ENCODE measurements at regions not wholly inside any gene's neighbourhood (a gene's known extent, or its start where the extent isn't known, plus 50 kb on each side); places are given as distances from the start of the nearest gene placed in this dataset.

- Histone ChIP-seq H3K27ac (ENCODE audit: low read length, poor library complexity, severe bottlenecking) (no peak overlapping the region), H3K27me3 (ENCODE audit: control insufficient read depth in 1 of 2, insufficient read depth in 1 of 2, low read length in 2 of 2) (no peaks in the 10 kb centered on the region), H2BK120ac (ENCODE audit: low read depth, low read length) (no peak overlapping the region), H2AFZ (ENCODE audit: low read depth, low read length) (no peak overlapping the region), H3K9ac (ENCODE audit: low read length) (no peak overlapping the region), H3K4me3 (ENCODE audit: insufficient read depth in 1 of 2, low read depth in 1 of 2, low read length in 2 of 2) (no peak overlapping the region), H2BK12ac (ENCODE audit: low read length in 2 of 2) (no peak overlapping the region), H3K4ac (ENCODE audit: low read depth in 1 of 2, low read length in 2 of 2) (no peak overlapping the region), H3K14ac (ENCODE audit: low read length in 2 of 2) (no peak overlapping the region), H4K91ac (ENCODE audit: low read length) (no peak overlapping the region), H3K9me3 (ENCODE audit: control insufficient read depth, low read length) (no peaks in the 10 kb centered on the region), H4K8ac (ENCODE audit: low read length) (no peak overlapping the region), H3K18ac (ENCODE audit: low read depth in 1 of 2, low read length in 2 of 2) (no peak overlapping the region), H2AK5ac (ENCODE audit: low read length, severe bottlenecking) (no peak overlapping the region), H3K79me1 (replicated peaks; ENCODE audit: low read length, poor library complexity, severe bottlenecking) (no peaks in the 10 kb centered on the region), H3K4me2 (ENCODE audit: low read length, poor library complexity, severe bottlenecking) (no peak overlapping the region), H3K23ac (ENCODE audit: low read length in 2 of 2) (no peak overlapping the region), H2BK5ac (ENCODE audit: low read depth, low read length, poor library complexity, severe bottlenecking) (no peak overlapping the region), H2BK15ac (ENCODE audit: low read depth, poor library complexity, severe bottlenecking) (no peak overlapping the region), H3K4me1 (ENCODE audit: control insufficient read depth, insufficient read depth, low read depth, low read length) (no peaks in the 10 kb centered on the region), H3K36me3 (ENCODE audit: control insufficient read depth in 1 of 2, insufficient read depth in 2 of 2, low read depth in 1 of 2, low read length in 2 of 2) (no peaks in the 10 kb centered on the region)
- DNase-seq, result no peak
Measured at GRCh38 chr11:128105511-128105910, 481.8 kb downstream of the ETS1 start.

GRCh38 chr11:128103278-128103873, 484.0 kb downstream of the ETS1 start:
- no peaks in the 10 kb centered on the region for H3K79me1 ChIP-seq (replicated peaks; ENCODE audit: low read length, poor library complexity, severe bottlenecking)
- DNase-seq, result no peak
- H2BK15ac ChIP-seq (ENCODE audit: low read depth, poor library complexity, severe bottlenecking), result no peak overlapping the region
- 89% methylated on average over 4 of the region's 4 CpGs for WGBS
- H3K27me3 ChIP-seq (ENCODE audit: control insufficient read depth in 1 of 2, insufficient read depth in 1 of 2, low read length in 2 of 2), result no peaks in the 10 kb centered on the region
- no peak overlapping the region for H3K27ac ChIP-seq (ENCODE audit: low read length, poor library complexity, severe bottlenecking)
- H3K4me3 ChIP-seq (ENCODE audit: insufficient read depth in 1 of 2, low read depth in 1 of 2, low read length in 2 of 2), result no peak overlapping the region
- no peak overlapping the region for H4K8ac ChIP-seq (ENCODE audit: low read length)
- H3K4me2 ChIP-seq (ENCODE audit: low read length, poor library complexity, severe bottlenecking), result no peak overlapping the region
- no peak overlapping the region for H3K23ac ChIP-seq (ENCODE audit: low read length in 2 of 2)
- H3K9me3 ChIP-seq (ENCODE audit: control insufficient read depth, low read length), result no peaks in the 10 kb centered on the region
- H2AFZ ChIP-seq (ENCODE audit: low read depth, low read length), result no peak overlapping the region
- no peak overlapping the region for H4K91ac ChIP-seq (ENCODE audit: low read length)
- H3K14ac ChIP-seq (ENCODE audit: low read length in 2 of 2), result no peak overlapping the region
- H2BK12ac ChIP-seq (ENCODE audit: low read length in 2 of 2), result no peak overlapping the region
- no peaks in the 10 kb centered on the region for H3K36me3 ChIP-seq (ENCODE audit: control insufficient read depth in 1 of 2, insufficient read depth in 2 of 2, low read depth in 1 of 2, low read length in 2 of 2)
- no peak overlapping the region for H3K4ac ChIP-seq (ENCODE audit: low read depth in 1 of 2, low read length in 2 of 2)
- no peak overlapping the region for H2AK5ac ChIP-seq (ENCODE audit: low read length, severe bottlenecking)
- no peak overlapping the region for H3K18ac ChIP-seq (ENCODE audit: low read depth in 1 of 2, low read length in 2 of 2)
- H2BK120ac ChIP-seq (ENCODE audit: low read depth, low read length), result no peak overlapping the region
- no peaks in the 10 kb centered on the region for H3K4me1 ChIP-seq (ENCODE audit: control insufficient read depth, insufficient read depth, low read depth, low read length)
- H2BK5ac ChIP-seq (ENCODE audit: low read depth, low read length, poor library complexity, severe bottlenecking), result no peak overlapping the region
- H3K9ac ChIP-seq (ENCODE audit: low read length), result no peak overlapping the region

DNA sequence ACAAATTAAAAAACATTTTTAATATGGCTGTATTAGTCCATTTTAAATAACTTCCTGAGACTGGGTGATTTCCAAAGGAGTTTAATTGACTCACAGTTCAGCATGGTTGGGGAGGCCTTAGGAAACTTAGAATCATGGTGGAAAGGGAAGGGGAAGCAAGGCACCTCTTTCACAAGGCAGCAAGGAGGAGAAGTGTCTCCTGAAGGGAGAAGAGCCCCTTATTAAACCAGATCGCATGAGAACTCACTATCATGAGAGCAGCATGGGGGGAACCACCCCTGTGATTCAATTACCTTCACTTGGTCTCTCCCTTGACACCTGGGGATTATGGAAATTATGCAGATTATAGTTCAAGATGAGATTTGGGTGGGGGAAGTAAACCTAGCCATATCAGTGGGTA, 488.6 kb downstream of the ETS1 start:
- Histone ChIP-seq H3K14ac (ENCODE audit: low read length in 2 of 2) (no peak overlapping the region), H2BK5ac (ENCODE audit: low read depth, low read length, poor library complexity, severe bottlenecking) (no peak overlapping the region)

GRCh38 chr11:128095466-128095981, 491.8 kb downstream of the ETS1 start:
- Histone ChIP-seq H3K9me3 (ENCODE audit: control insufficient read depth, low read length) (no peaks in the 10 kb centered on the region), H3K4ac (ENCODE audit: low read depth in 1 of 2, low read length in 2 of 2) (no peak overlapping the region), H3K4me2 (ENCODE audit: low read length, poor library complexity, severe bottlenecking) (no peak overlapping the region), H2AK5ac (ENCODE audit: low read length, severe bottlenecking) (no peak overlapping the region), H3K4me1 (ENCODE audit: control insufficient read depth, insufficient read depth, low read depth, low read length) (peaks cover 3% of the 10 kb centered on the region), H2AFZ (ENCODE audit: low read depth, low read length) (peak overlapping the region; percentile 18), H3K9ac (ENCODE audit: low read length) (no peak overlapping the region), H3K79me1 (replicated peaks; ENCODE audit: low read length, poor library complexity, severe bottlenecking) (no peaks in the 10 kb centered on the region), H3K23ac (ENCODE audit: low read length in 2 of 2) (no peak overlapping the region), H2BK15ac (ENCODE audit: low read depth, poor library complexity, severe bottlenecking) (no peak overlapping the region), H3K27me3 (ENCODE audit: control insufficient read depth in 1 of 2, insufficient read depth in 1 of 2, low read length in 2 of 2) (no peaks in the 10 kb centered on the region), H3K27ac (ENCODE audit: low read length, poor library complexity, severe bottlenecking) (no peak overlapping the region), H3K18ac (ENCODE audit: low read depth in 1 of 2, low read length in 2 of 2) (peak overlapping the region; percentile 49 to 70), H3K14ac (ENCODE audit: low read length in 2 of 2) (no peak overlapping the region), H3K4me3 (ENCODE audit: insufficient read depth in 1 of 2, low read depth in 1 of 2, low read length in 2 of 2) (no peak overlapping the region), H3K36me3 (ENCODE audit: control insufficient read depth in 1 of 2, insufficient read depth in 2 of 2, low read depth in 1 of 2, low read length in 2 of 2) (no peaks in the 10 kb centered on the region), H4K91ac (ENCODE audit: low read length) (no peak overlapping the region), H2BK120ac (ENCODE audit: low read depth, low read length) (no peak overlapping the region), H2BK12ac (ENCODE audit: low read length in 2 of 2) (peak overlapping the region; percentile 29 to 50), H2BK5ac (ENCODE audit: low read depth, low read length, poor library complexity, severe bottlenecking) (no peak overlapping the region), H4K8ac (ENCODE audit: low read length) (peak overlapping the region; percentile 50)
- WGBS, result 8% methylated on average over 2 of the region's 2 CpGs
- DNase-seq, result peak; percentile 93

More for the DNA sequence above, 488.6 kb downstream of the ETS1 start:
- Histone ChIP-seq H3K36me3 (ENCODE audit: control insufficient read depth in 1 of 2, insufficient read depth in 2 of 2, low read depth in 1 of 2, low read length in 2 of 2) (no peaks in the 10 kb centered on the region), H3K4me1 (ENCODE audit: control insufficient read depth, insufficient read depth, low read depth, low read length) (peaks cover 3% of the 10 kb centered on the region), H2AK5ac (ENCODE audit: low read length, severe bottlenecking) (no peak overlapping the region), H3K4me3 (ENCODE audit: insufficient read depth in 1 of 2, low read depth in 1 of 2, low read length in 2 of 2) (no peak overlapping the region), H3K79me1 (replicated peaks; ENCODE audit: low read length, poor library complexity, severe bottlenecking) (no peaks in the 10 kb centered on the region), H3K18ac (ENCODE audit: low read depth in 1 of 2, low read length in 2 of 2) (peak overlapping the region in 1 of 2 experiments; percentile 21), H3K27ac (ENCODE audit: low read length, poor library complexity, severe bottlenecking) (no peak overlapping the region), H3K9me3 (ENCODE audit: control insufficient read depth, low read length) (no peaks in the 10 kb centered on the region), H3K4ac (ENCODE audit: low read depth in 1 of 2, low read length in 2 of 2) (peak overlapping the region in 1 of 2 experiments; percentile 1), H2BK15ac (ENCODE audit: low read depth, poor library complexity, severe bottlenecking) (no peak overlapping the region), H2AFZ (ENCODE audit: low read depth, low read length) (no peak overlapping the region), H3K27me3 (ENCODE audit: control insufficient read depth in 1 of 2, insufficient read depth in 1 of 2, low read length in 2 of 2) (no peaks in the 10 kb centered on the region), H4K91ac (ENCODE audit: low read length) (no peak overlapping the region), H3K23ac (ENCODE audit: low read length in 2 of 2) (no peak overlapping the region), H3K9ac (ENCODE audit: low read length) (no peak overlapping the region), H2BK12ac (ENCODE audit: low read length in 2 of 2) (peak overlapping the region in 1 of 2 experiments; percentile 31), H3K4me2 (ENCODE audit: low read length, poor library complexity, severe bottlenecking) (no peak overlapping the region), H2BK120ac (ENCODE audit: low read depth, low read length) (no peak overlapping the region), H4K8ac (ENCODE audit: low read length) (no peak overlapping the region)
- no peak for DNase-seq
- no CpG with 5 or more reads among the region's 1 CpG for WGBS

Measured in mesenchymal stem cell (in vitro differentiated cells and primary cell).